DND-41 (cell line): ENCODE measurements at regions not wholly inside any gene's neighbourhood (a gene's known extent, or its start where the extent isn't known, plus 50 kb on each side); places are given as distances from the start of the nearest gene placed in this dataset.

Source experiments
- EZH2 ChIP-seq: IDR thresholded peaks from 3 replicates; pipeline ENCODE4 v1.6.1; 2012; ENCODE audit warnings: borderline replicate concordance, low read depth, mild to moderate bottlenecking, moderate library complexity, low read length, inconsistent platforms; ENCODE audit not compliant: severe bottlenecking
- TF ChIP-seq, protein P1 (sequence below): IDR thresholded peaks from 2 replicates; pipeline ENCODE4 v1.5.1; 2012; ENCODE audit warnings: borderline replicate concordance, low read length, moderate library complexity, mild to moderate bottlenecking; ENCODE audit not compliant: poor library complexity, severe bottlenecking; ENCODE audit errors: extremely low read depth

- no peak for TF ChIP-seq EZH2
- TF ChIP-seq, protein P1, sequence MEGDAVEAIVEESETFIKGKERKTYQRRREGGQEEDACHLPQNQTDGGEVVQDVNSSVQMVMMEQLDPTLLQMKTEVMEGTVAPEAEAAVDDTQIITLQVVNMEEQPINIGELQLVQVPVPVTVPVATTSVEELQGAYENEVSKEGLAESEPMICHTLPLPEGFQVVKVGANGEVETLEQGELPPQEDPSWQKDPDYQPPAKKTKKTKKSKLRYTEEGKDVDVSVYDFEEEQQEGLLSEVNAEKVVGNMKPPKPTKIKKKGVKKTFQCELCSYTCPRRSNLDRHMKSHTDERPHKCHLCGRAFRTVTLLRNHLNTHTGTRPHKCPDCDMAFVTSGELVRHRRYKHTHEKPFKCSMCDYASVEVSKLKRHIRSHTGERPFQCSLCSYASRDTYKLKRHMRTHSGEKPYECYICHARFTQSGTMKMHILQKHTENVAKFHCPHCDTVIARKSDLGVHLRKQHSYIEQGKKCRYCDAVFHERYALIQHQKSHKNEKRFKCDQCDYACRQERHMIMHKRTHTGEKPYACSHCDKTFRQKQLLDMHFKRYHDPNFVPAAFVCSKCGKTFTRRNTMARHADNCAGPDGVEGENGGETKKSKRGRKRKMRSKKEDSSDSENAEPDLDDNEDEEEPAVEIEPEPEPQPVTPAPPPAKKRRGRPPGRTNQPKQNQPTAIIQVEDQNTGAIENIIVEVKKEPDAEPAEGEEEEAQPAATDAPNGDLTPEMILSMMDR = no peak
Observed at GRCh38 chr2:219965287-219966194, 338.1 kb downstream of the SLC4A3 start.
